ENCODE measurements at regions not wholly inside any gene's neighbourhood (a gene's known extent, or its start where the extent isn't known, plus 50 kb on each side); places are given as distances from the start of the nearest gene placed in this dataset.

- DNase-seq (ENCODE audit: low read depth in 2 of 2) = no peak
Measured at GRCh38 chr2:5060956-5061355, 631.2 kb upstream of the SOX11 start.

- no peak for DNase-seq (ENCODE audit: low read depth in 2 of 2)
Measured at GRCh38 chr2:5064687-5065086, 627.5 kb upstream of the SOX11 start.

- no peak for DNase-seq (ENCODE audit: low read depth in 2 of 2)
Measured at GRCh38 chr2:5067816-5068215, 624.4 kb upstream of the SOX11 start.

- no peak for DNase-seq (ENCODE audit: low read depth in 2 of 2)
Measured at GRCh38 chr2:5070257-5070656, 621.9 kb upstream of the SOX11 start.

- no peak for DNase-seq (ENCODE audit: low read depth in 2 of 2)
Measured at GRCh38 chr2:5074733-5075132, 617.5 kb upstream of the SOX11 start.

GRCh38 chr2:5076599-5076998 is 615.6 kb upstream of the SOX11 start:
- no peak for DNase-seq (ENCODE audit: low read depth in 2 of 2)

GRCh38 chr2:5077479-5078089 is 614.6 kb upstream of the SOX11 start:
- no peak for DNase-seq (ENCODE audit: low read depth in 2 of 2)

- no peak for DNase-seq (ENCODE audit: low read depth in 2 of 2)
Measured at GRCh38 chr2:5083402-5083801, 608.8 kb upstream of the SOX11 start.

- no peak for DNase-seq (ENCODE audit: low read depth in 2 of 2)
Measured at GRCh38 chr2:5089409-5089808, 602.8 kb upstream of the SOX11 start.

GRCh38 chr2:5093056-5093455 is 599.1 kb upstream of the SOX11 start:
- no peak for DNase-seq (ENCODE audit: low read depth in 2 of 2)

- no peak for DNase-seq (ENCODE audit: low read depth in 2 of 2)
Measured at GRCh38 chr2:5093518-5093917, 598.7 kb upstream of the SOX11 start.

- DNase-seq (ENCODE audit: low read depth in 2 of 2) = no peak
Measured at GRCh38 chr2:5094192-5094591, 598.0 kb upstream of the SOX11 start.

GRCh38 chr2:5098286-5098685 is 593.9 kb upstream of the SOX11 start:
- no peak for DNase-seq (ENCODE audit: low read depth in 2 of 2)

GRCh38 chr2:5102823-5103222 is 589.4 kb upstream of the SOX11 start:
- DNase-seq (ENCODE audit: low read depth in 2 of 2) = no peak

- DNase-seq (ENCODE audit: low read depth in 2 of 2) = no peak
Measured at GRCh38 chr2:5111581-5111980, 580.6 kb upstream of the SOX11 start.

GRCh38 chr2:5119046-5119445 is 573.1 kb upstream of the SOX11 start:
- DNase-seq (ENCODE audit: low read depth in 2 of 2) = no peak

GRCh38 chr2:5121121-5121520 is 571.1 kb upstream of the SOX11 start:
- DNase-seq (ENCODE audit: low read depth in 2 of 2) = no peak

- no peak for DNase-seq (ENCODE audit: low read depth in 2 of 2)
Measured at GRCh38 chr2:5121642-5122041, 570.5 kb upstream of the SOX11 start.

- no peak for DNase-seq (ENCODE audit: low read depth in 2 of 2)
Measured at GRCh38 chr2:5123582-5124196, 568.5 kb upstream of the SOX11 start.

GRCh38 chr2:5125017-5125730 is 567.0 kb upstream of the SOX11 start:
- no peak for DNase-seq (ENCODE audit: low read depth in 2 of 2)

GRCh38 chr2:5132281-5132680 is 559.9 kb upstream of the SOX11 start:
- DNase-seq (ENCODE audit: low read depth in 2 of 2) = no peak

GRCh38 chr2:5140347-5140746 is 551.8 kb upstream of the SOX11 start:
- DNase-seq (ENCODE audit: low read depth in 2 of 2) = no peak

GRCh38 chr2:5144159-5144558 is 548.0 kb upstream of the SOX11 start:
- no peak for DNase-seq (ENCODE audit: low read depth in 2 of 2)
